HG03280 (cell line): ENCODE measurements at regions not wholly inside any gene's neighbourhood (a gene's known extent, or its start where the extent isn't known, plus 50 kb on each side); places are given as distances from the start of the nearest gene placed in this dataset.

ENCODE experiments used
- ATAC-seq: cut with Tn5 transposase; IDR thresholded peaks from one replicate; pipeline ENCODE4 v1.9.1; 2021; ENCODE audit warnings: mild to moderate bottlenecking, moderate library complexity; ENCODE audit not compliant: unreplicated experiment

- no peak for ATAC-seq
These were observed 87.2 kb upstream of the DUSP5 start for GRCh38 chr10:110410329-110411046.

DNA sequence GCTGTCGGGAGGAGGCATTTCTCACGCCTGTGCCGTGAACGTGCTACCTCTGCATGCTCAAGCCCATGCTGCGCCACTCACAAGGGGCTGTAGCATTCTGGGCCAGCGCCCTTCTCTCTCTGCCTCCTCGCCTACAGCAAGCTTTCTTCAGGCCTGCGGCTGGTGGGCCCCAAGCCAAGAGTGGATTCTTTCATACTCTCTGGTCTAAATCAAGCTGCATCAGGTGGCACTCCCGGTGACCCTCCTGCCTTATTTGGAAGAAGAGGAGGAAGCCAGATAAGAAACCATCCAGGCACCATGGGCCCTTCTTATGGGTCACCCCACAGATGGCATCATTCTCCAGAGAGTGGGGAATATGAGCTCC lies 86.7 kb upstream of the DUSP5 start:
- no peak for ATAC-seq

DNA sequence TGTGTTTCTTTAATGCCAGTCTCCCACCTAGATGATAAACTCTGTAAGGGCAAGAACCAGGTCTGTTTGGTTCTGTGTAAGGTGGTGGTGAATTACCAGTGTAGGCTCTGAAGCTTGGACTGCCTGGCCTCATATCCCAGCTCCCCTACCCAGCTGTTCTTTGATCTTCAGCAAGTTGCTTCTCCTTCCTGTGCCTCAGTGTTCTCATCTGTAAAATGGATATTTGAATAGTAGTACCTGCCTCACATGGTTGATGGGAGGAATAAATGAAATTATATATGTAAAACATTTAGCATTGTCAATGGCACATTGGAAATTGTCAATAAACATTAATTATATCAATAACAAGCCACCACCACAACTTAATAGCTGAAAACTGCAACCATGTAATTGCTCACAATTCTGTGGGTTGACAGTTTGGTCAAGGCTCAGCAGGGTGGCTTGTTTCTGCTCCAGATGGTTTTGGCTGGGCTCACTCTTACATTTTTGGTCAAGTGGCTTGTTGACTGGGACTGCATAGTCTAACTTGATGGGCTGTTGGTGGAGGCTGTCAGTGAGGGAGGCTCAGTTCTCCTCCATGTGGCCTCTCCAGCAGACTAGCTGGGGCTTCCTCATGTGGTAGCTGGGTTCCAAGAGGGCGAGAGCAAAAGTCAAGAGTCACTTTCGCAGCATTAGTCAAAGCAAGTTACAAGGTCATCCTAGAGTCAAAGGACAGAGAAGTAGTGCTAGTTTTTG lies 84.5 kb upstream of the DUSP5 start:
- ATAC-seq, result no peak

DNA sequence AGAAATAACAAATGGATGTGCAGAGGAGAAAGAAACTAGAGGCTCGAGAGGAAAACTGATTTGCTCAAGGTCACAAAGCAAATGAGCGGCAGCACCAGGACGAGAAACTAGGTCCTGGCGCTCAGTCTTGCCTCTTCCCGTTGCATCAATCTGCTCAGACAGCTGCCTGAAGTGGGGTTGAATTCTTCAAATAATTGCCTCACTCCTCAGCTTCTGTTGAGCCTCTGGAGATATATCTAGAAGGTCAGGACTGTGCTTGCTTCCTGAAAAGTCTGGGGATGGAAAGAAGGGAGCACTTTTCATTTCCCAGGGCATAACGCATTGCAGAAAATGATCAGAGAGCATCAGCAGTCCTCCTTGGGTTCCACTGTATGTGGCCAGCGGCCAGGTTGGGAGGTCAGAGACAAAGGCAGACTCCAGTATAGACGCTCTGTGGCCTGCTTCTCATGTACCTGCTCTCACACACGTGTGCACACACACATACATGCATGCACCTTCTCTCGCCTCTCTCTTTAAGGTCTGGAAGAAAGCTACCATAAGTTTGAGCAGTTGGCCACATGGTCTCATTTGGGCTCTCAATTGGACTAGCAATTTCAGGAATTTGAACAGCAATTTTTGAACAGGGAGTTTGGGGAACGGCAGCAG lies 83.7 kb upstream of the DUSP5 start:
- peak; percentile 7 for ATAC-seq

DNA sequence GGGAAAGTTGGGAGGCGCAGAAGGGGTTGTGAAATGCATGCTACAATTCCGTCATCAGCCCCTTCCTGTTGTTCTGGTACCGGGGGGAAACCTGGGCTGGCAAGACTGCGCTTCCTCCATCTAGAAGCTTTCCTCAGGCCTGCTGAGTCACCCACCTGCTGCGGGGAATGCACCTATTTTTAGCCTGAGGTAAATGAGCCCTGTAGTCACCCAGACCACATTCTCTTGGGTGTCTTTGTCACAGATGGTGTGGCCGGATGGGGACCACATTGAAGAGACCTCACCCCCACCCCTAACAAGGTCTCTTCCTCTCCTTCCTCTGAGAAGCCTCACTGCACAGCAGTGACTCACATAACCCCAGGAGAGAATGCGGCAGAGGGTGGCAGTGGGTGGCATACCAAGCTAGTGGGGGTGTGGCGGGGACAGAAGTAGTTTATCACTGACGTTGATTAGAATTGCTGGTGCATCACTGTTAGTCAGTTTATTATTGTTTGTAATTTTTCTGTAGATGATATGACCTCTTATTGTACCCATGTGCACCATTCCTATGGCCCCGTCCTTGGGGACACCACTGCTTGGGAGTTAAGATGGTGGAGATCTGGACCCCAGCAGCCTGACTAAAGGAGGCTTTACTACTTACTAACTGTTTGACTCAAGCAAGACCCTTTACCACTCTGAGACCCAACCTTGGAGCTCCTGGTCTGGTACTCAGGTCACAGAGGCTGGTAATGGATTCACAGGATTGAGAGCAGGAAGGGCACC lies 83.0 kb upstream of the DUSP5 start:
- peak; percentile 70 for ATAC-seq

- ATAC-seq, result no peak
These were observed 81.9 kb upstream of the DUSP5 start for GRCh38 chr10:110415809-110416208.

DNA sequence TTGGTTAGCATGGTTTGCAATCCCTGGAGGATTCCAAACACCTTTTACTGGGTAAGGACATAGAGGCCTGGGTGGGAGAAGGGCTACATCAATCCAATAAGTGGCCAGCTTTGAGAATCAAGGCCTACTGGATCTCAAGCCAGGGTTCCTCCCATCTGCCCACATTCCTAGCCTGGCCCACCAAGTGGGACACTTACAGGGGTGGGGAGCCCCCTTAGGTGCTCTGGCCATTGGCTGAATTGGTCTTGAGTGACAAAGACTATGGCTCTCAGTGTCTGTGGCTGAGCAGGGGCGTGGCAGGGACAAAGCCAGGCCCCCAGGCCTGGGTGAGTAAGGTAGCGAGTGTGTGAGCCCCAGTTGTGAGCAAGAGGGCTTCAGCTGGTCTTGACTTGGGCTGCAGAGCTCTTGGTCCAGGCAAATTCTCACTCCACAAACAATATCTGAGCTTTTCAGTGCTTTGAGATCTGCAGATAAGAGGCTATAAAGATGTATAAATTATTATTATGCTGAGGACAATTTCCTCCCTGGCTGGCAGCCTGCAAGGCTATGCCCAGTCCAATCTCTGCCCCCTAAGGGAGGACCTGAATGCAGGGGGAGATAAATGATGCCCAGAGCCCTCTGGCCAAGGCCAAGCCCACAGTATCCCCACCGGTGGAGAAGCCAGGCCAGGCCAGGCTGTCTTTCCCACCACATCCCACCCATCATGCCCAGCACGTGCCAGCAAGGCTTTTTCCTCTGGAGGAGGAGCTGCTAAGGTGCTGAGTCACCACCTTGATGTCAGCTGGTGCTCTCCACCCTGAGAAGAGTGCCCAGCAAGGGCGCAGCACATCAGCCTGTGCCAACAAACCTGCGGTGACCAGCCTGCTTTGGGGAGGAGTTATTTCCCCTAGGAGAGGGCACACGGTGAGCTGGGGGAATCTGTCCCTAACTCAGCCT lies 80.7 kb upstream of the DUSP5 start:
- no peak for ATAC-seq

DNA sequence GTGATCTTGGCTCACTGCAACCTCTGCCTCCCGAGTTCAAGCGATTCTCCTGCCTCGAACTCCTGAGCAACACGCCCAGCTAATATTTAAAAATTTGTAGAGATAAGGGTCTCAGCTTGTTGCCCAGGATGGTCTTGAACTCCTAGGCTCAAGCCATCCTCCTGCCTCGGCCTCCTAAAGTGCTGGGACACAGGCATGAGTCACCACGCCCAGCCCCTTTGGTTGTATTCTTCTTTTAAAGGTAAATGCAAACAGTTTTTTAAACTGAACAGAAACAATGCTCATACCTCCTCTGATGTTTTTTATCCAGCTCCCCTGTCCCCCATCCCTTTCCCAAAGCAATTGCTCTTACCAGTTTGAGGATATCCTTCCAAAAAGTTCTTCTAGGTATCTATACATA lies 79.5 kb upstream of the DUSP5 start:
- no peak for ATAC-seq

DNA sequence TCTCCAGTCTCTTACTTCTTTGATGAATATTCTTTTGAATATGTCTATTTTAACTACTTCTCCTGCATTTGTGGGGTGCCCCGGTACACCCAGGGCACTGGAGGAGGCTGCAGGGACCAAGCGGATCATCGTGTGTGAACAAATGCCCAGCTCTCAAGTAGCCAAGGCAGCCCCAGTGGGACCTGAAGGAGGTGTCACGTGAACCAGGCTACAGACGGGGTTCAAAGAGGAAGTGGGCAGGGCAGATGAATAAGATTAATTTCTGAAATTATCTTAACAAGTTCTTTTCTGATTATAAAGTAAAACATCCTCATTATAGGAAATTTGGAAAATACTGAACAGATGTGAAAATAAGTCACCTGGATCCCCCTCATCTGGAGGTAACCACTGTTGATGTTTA lies 78.4 kb upstream of the DUSP5 start:
- no peak for ATAC-seq

DNA sequence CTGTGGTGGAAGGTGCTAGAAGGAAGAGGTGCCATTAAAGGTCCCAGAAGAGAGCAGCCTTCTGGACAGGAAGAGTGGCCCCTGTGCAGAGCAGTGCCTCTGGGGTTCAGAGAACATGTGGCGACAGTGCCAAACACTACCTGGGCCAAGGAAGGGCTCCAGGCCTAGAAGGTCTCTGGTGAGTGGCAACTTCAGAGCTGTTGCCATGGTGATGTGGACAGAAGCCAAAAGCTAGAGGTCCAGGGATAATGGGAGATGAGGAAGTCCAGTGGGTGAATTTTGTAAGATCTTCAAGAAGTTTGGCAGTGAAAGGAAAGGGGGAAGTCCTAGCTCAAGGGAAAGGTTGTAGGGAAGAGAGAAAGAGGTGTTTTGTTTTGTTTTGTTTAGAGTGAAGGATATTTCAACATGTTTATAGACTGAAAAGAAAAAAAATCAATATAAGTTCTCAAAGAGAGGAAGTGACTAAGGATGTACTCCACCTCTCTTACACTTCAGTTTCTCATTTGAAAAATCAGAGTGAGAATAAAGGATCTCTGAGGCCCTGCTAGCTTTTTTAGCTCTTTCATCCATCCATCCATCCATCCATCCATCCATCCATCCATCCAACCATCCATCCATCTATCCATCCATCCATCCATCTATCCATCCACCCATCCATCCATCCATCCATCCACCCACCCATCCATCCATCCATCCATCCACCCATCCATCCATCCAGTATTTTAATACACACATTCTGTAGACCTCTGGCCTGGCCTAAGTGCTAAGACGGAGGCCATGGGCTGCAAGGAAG lies 77.1 kb upstream of the DUSP5 start:
- ATAC-seq, result no peak

DNA sequence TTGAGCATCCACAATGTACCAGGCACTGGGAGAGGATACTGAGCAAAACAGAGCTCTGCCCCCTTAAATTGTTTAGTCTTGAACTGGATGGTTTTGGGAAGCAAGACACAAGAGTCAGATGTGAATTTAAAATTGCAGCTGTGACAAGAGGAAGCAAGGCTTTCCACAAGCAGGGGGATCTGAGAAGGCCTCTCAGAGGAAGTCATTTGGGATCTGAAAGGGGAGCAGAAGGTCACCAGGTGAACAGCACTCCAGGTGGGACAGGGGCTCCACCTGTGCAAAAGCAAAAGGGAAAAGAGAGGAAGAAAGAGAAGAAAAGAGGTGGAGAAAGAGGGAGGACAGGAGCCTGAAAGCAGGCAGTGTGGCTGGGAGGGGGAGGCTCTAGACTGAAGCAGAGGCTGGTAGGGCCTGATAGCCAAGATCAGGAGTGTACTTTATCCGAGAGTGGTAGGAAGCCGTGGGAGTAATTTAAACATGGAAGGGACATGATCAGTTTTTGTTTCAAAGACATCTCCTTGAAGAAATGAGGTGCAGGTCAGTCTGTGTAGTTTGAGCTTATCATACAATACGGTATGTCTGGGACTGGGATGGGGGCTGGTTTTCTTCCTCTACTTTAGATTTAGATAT lies 76.1 kb upstream of the DUSP5 start:
- no peak for ATAC-seq

- ATAC-seq, result no peak
These were observed 75.2 kb upstream of the DUSP5 start for GRCh38 chr10:110422548-110422947.

DNA sequence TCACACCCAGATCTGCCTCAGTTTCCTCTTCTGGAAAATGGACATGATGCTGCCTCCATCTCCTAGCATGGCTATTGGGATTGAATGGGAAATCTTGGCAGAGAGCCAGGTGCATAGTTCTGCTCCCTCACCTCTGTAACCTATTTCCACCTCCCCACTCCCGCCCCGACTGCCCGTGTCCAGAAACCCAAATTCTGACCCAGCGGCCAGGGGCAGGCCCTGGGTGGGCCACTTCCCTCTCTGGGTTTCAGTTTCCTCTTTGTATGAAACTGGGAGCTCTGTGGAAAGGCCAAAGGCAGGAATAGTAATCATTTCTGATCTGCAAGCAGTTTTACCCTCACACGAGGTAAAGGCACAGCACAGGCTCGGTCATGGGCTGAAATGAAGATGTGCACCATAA lies 74.1 kb upstream of the DUSP5 start:
- no peak for ATAC-seq

GRCh38 chr10:110425684-110426293 lies 71.9 kb upstream of the DUSP5 start:
- ATAC-seq, result peak; percentile 65

- no peak for ATAC-seq
These were observed 71.2 kb upstream of the DUSP5 start for GRCh38 chr10:110426294-110427181.

DNA sequence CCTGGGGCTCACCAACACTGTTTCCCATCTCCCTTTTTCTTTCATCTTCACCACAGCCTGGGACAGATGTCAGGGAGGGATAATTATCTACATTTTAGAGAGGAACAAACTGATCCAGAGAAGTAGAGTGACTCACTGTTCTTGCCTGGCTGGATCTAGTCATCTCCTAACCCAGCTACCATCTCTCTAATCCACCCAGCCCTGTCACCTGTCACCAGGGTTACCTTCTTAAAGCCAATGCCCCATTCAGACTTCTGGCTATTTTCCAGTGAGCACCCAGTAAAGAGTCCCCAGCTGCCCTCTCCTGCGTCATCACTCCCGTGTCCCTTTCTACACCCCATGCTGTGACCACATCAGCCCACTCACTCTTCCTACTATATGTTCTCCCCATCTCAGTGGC lies 68.4 kb upstream of the DUSP5 start:
- no peak for ATAC-seq

DNA sequence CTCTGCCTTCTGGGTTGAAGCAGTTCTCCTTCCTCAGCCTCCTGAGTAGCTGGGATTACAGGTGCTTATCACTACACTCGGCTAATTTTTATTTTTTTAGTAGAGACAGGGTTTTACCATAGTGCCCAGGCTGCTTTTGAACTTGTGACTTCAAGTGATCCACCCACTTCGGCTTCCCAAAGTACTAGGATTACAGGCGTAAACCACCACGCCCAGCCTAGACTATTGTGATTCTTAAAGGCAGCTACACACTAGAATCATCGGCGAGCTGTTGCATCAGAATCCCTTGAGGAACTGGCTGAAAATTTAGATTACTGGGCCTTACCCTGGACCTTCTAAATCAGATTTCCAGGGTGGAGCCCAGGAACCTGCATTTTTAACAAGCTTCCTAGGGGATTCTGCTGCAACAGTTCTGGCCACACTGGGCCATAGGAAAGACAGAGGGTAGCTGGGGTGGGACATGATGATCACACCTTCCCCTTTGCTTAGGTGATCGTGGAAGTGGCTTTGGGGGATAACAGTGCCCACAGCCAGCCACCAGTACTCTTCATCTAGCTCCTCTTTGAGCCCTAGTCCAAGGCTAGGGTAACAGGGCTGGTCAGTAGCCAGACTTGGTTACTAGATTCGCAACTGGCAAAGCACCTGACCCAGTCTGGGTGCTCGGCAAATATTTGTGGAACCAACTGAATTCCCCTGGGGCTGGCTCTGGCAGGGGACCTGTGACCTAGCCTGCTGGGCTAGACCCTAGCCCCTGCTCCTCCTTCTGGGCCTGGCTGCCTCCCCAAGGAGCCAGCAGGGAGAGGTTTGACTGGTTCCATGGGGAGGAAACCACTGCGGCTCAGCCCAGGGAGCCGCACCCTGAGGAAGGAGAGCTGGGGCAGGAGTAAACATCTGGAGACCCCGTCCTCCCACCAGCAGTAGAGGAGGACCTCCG lies 67.1 kb upstream of the DUSP5 start:
- ATAC-seq, result no peak
